Cardiac fibroblast (primary cell): ENCODE measurements at regions not wholly inside any gene's neighbourhood (a gene's known extent, or its start where the extent isn't known, plus 50 kb on each side); places are given as distances from the start of the nearest gene placed in this dataset.

Source experiments
- DNase-seq, 2 donors: peaks; one replicate each; pipeline versions ENCODE4 v3.0.0 to v3.0.0-alpha.2; 2010; ENCODE audit warnings: low read depth in 2 of 2
- H3K4me3 ChIP-seq, 2 donors: replicated peaks in 1 of 2; 1 replicate in 1 of 2; 2 replicates in 1 of 2; pipeline ENCODE4 v1.5.1; 2011; ENCODE audit warnings: low read depth in 2 of 2, low read length in 2 of 2, mild to moderate bottlenecking in 2 of 2, moderate library complexity in 1 of 2
- TF ChIP-seq, protein P1 (sequence below): IDR thresholded peaks from one replicate; pipeline ENCODE4 v1.5.1; 2011; ENCODE audit warnings: low read depth, mild to moderate bottlenecking, low read length, inconsistent platforms

DNA sequence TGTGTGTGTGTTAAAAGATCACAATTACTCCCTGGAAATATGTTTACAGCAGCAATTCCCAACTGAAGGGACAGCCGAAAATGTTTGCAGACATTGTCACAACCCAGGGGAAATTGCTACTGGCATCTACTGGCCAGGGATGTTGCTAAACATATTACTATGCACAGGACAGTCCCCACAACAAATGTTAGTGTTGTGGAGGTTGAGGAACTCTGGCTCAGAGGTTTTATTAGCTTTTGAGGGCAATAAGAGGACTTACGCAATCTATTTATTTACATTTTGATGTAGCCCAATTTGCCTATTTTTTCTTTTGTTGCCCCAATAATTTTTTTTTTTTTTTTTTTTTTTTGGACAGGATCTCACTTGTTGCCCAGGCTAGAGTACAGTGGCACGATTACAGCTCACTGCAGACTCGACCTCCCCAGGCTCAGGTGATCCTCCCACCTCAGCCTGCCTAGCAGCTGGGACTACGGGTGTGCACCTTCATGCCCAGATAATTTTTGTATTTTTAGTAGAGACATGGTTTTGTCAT lies 154.1 kb downstream of the RPS12 start:
- DNase-seq, result no peak
- TF ChIP-seq, protein P1, sequence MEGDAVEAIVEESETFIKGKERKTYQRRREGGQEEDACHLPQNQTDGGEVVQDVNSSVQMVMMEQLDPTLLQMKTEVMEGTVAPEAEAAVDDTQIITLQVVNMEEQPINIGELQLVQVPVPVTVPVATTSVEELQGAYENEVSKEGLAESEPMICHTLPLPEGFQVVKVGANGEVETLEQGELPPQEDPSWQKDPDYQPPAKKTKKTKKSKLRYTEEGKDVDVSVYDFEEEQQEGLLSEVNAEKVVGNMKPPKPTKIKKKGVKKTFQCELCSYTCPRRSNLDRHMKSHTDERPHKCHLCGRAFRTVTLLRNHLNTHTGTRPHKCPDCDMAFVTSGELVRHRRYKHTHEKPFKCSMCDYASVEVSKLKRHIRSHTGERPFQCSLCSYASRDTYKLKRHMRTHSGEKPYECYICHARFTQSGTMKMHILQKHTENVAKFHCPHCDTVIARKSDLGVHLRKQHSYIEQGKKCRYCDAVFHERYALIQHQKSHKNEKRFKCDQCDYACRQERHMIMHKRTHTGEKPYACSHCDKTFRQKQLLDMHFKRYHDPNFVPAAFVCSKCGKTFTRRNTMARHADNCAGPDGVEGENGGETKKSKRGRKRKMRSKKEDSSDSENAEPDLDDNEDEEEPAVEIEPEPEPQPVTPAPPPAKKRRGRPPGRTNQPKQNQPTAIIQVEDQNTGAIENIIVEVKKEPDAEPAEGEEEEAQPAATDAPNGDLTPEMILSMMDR, result no peak
- no peak overlapping the region for H3K4me3 ChIP-seq

DNA sequence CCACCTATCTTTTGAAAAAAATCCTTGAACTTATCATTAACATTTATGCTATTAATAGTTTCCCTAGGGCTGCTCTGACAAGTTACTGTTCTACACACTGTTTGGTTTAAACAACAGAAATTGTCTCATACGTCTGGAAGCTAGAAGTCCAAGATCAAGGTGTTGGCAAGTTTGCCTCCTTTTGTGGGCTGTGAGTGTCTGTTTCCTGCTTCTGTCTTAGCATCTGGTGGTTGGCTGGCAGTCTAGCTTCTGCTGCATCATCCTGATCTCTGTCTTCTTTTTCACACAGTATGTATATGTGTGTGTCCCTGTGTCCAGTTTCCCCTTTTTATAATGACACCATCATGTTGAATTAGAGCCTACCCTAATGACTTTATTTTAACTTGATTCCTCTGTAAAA lies 154.8 kb downstream of the RPS12 start:
- H3K4me3 ChIP-seq, result no peak overlapping the region
- TF ChIP-seq, protein P1, result no peak
- no peak for DNase-seq

DNA sequence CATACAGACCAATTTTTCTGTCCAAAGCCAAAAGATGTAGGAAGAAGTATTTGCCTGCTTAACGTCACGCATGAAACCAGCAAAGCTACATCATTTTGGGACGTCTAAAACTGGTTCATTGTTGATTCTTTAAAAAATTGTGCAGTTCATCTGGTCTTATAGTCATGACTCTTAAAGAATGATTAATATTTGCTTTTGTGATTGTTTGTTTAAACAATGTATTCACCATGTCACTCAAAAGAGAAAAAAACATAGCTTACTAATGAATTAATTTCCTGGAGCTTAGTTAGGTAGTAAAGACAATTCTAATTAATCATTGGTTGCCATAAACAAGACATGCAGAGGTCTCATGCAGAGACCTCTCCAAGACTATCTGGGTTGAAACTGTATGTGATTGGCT lies 157.3 kb downstream of the RPS12 start:
- TF ChIP-seq, protein P1, result no peak
- DNase-seq, result no peak
- H3K4me3 ChIP-seq, result no peak overlapping the region

DNA sequence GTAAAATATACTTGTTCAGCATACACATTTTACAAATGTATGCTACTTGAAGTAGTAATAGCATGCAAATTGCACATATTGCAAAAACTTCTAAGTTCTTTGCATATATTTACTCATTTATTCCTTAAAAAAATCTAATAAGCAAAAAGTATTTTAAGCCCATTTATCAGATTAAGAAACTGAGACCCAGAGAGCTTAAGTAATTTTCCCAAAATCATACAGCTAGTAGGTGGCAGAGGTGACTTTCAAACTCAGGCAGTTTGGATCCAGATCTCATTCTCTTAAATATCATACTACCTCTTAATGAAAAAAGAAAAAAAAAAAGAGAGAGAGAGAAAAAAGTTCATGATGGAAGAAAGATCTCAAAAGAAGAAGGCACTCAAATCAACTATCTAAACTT lies 157.9 kb downstream of the RPS12 start:
- no peak overlapping the region for H3K4me3 ChIP-seq
- no peak for DNase-seq
- TF ChIP-seq, protein P1, result no peak

DNA sequence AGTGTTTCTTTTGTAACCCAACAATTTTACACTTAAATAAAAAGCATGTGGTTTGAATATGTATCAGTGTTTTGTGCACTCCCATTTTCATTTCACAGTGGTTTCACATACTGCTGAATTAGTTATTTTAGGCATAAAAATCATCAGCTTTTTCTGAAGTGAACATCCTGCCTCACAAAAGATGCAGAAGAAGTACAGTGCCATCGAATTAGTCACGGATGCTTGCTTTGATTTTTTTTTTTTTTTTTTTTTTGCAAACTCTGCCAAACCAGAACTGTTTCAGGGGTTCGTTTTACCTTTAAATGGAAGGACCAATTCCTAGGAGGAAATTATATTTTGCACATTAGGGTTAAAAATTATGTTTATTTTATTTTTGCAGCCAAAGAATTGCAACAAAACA lies 158.6 kb downstream of the RPS12 start:
- no peak for DNase-seq
- TF ChIP-seq, protein P1, result no peak
- no peak overlapping the region for H3K4me3 ChIP-seq

DNA sequence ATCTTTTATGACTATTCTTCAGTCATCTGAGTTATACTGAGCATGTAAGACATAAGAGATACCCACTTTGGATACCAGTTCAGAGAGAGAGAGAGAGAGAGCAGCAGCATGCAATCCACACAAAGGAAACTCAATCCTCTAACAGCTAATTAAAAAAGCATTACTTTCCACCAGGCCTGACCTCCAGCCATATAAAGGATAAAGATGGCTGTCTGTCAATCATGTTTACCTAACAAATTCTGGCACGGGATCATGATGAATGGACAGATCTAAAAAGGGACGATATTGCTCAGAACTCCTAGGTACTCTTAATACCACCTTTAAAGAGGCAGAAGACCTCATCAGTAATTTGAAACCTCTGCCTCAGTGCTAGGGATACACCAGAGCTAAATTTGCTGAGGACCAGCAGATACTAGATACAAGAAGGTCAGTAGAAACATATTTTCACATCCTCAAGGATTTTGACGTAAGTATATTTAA lies 159.2 kb downstream of the RPS12 start:
- H3K4me3 ChIP-seq, result no peak overlapping the region
- DNase-seq, result no peak
- TF ChIP-seq, protein P1, result no peak

DNA sequence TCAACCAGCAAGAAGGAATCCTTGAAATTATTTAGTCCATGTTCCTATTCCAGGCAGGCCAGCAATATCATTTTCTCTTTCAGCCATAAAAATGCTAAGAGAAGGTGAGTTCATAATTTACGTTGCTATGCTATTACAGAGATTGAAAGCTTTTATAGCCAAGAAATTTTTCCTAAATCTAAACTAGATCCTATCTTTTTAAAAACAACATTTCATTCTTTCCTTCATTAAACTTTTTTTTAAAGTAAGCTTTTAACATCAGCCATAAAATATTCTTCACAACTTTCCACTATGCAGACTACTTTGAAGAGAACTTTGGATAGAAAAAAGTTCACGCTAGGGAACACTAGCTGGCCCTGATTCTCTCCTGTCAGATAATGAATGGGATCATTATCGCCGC lies 159.8 kb downstream of the RPS12 start:
- TF ChIP-seq, protein P1, result no peak
- no peak overlapping the region for H3K4me3 ChIP-seq
- no peak for DNase-seq
